K562 (cell line): ENCODE measurements at regions not wholly inside any gene's neighbourhood (a gene's known extent, or its start where the extent isn't known, plus 50 kb on each side); places are given as distances from the start of the nearest gene placed in this dataset.

ENCODE experiments used
- BMI1 ChIP-seq: fragments of 150-350 bp; IDR thresholded peaks from 2 replicates; pipeline ENCODE4 v1.6.1; 2014; ENCODE audit warnings: low read length
- CREB5 ChIP-seq: fragments of 250-450 bp; sonication (Bioruptor Pico); IDR thresholded peaks from 2 replicates; pipeline ENCODE4 v1.5.0; 2020; ENCODE audit warnings: mild to moderate bottlenecking
- ELK3 ChIP-seq: fragments of 450-650 bp; formaldehyde crosslinking; IDR thresholded peaks from 2 replicates; pipeline ENCODE4 v1.4.0; 2020; ENCODE audit warnings: mild to moderate bottlenecking
- MYC ChIP-seq, 2 experiments: fragments of 250-450 bp in 1 of 2; sonication (Bioruptor Pico) in 1 of 2; IDR thresholded peaks; 2 replicates each; pipeline versions ENCODE4 v1.5.1 to v1.6.1; 2012 to 2021; ENCODE audit warnings: low read depth in 2 of 2, borderline replicate concordance in 1 of 2, improper control_type of control experiment in 1 of 2, low read length in 1 of 2, mild to moderate bottlenecking in 1 of 2, moderate library complexity in 1 of 2
- REST ChIP-seq, 2 experiments: fragments of 450-650 bp; formaldehyde crosslinking in 1 of 2; IDR thresholded peaks; 2 replicates each; pipeline versions ENCODE4 v1.4.0 to v1.6.1; 2014 to 2020; ENCODE audit warnings: mild to moderate bottlenecking in 2 of 2, borderline replicate concordance in 1 of 2, low read depth in 1 of 2
- ZNF384 ChIP-seq: IDR thresholded peaks from 2 replicates; pipeline ENCODE4 v1.6.1; 2012; ENCODE audit warnings: low read depth, low read length, improper control_type of control experiment

GRCh38 chr5:54676481-54677340, 159.2 kb downstream of the SNX18 start:
- TF ChIP-seq MYC (IDR thresholded peaks at IDR 0.05; ENCODE audit: low read depth, low read length), result no peak
- TF ChIP-seq MYC (CRISPR knock-in tag; IDR thresholded peaks at IDR 0.05; ENCODE audit: borderline replicate concordance, low read depth), result no peak
- no peak for TF ChIP-seq REST (IDR thresholded peaks at IDR 0.05; ENCODE audit: borderline replicate concordance)
- no peak for TF ChIP-seq REST (CRISPR knock-in tag; IDR thresholded peaks at IDR 0.05; ENCODE audit: low read depth)
- no peak for TF ChIP-seq ZNF384
- no peak for TF ChIP-seq CREB5 (CRISPR knock-in tag)
- TF ChIP-seq ELK3 (CRISPR knock-in tag), result no peak
- TF ChIP-seq BMI1, result no peak
